GM18502 (cell line): ENCODE measurements at regions not wholly inside any gene's neighbourhood (a gene's known extent, or its start where the extent isn't known, plus 50 kb on each side); places are given as distances from the start of the nearest gene placed in this dataset.
"Not testable (repeated sequence)": the region's sequence is repeated elsewhere in the genome, so short reads cannot be mapped to it uniquely, and the experiment has no call there.

Experiments used
- ATAC-seq: cut with Tn5 transposase; IDR thresholded peaks from one replicate; pipeline ENCODE4 v1.9.1; 2021; ENCODE audit warnings: mild to moderate bottlenecking; ENCODE audit not compliant: unreplicated experiment, poor library complexity

- ATAC-seq, result no peak
Measured at GRCh38 chrX:22520128-22520828, 247.6 kb downstream of the CBLL2 start.

- peak; percentile 99 for ATAC-seq
Measured at GRCh38 chrX:22526339-22526738, 253.6 kb downstream of the CBLL2 start.

- ATAC-seq, result no peak
Measured at GRCh38 chrX:22527302-22527701, 254.6 kb downstream of the CBLL2 start.

- no peak for ATAC-seq
Measured at GRCh38 chrX:22533898-22534297, 261.2 kb downstream of the CBLL2 start.

GRCh38 chrX:22534643-22535042 is 261.9 kb downstream of the CBLL2 start:
- ATAC-seq, result no peak

- ATAC-seq, result no peak
Measured at GRCh38 chrX:22536746-22537304, 264.1 kb downstream of the CBLL2 start.

- no peak for ATAC-seq
Measured at GRCh38 chrX:22538580-22538979, 265.9 kb downstream of the CBLL2 start.

GRCh38 chrX:22541926-22542325 is 269.2 kb downstream of the CBLL2 start:
- ATAC-seq, result no peak

- ATAC-seq, result no peak
Measured at GRCh38 chrX:22542641-22543040, 269.9 kb downstream of the CBLL2 start.

GRCh38 chrX:22559506-22559905 is 286.8 kb downstream of the CBLL2 start:
- no peak for ATAC-seq

GRCh38 chrX:22575161-22575845 is 302.6 kb downstream of the CBLL2 start:
- no peak for ATAC-seq

GRCh38 chrX:22577181-22577580 is 304.5 kb downstream of the CBLL2 start:
- no peak for ATAC-seq

GRCh38 chrX:22585831-22586230 is 313.1 kb downstream of the CBLL2 start:
- no peak for ATAC-seq

- ATAC-seq, result no peak
Measured at GRCh38 chrX:22589845-22590244, 317.1 kb downstream of the CBLL2 start.

GRCh38 chrX:22594766-22595165 is 322.1 kb downstream of the CBLL2 start:
- no peak for ATAC-seq

GRCh38 chrX:22603060-22603459 is 330.3 kb downstream of the CBLL2 start:
- ATAC-seq, result no peak

GRCh38 chrX:22609452-22609851 is 336.7 kb downstream of the CBLL2 start:
- not testable (repeated sequence) for ATAC-seq

- no peak for ATAC-seq
Measured at GRCh38 chrX:22616867-22617266, 344.2 kb downstream of the CBLL2 start.

GRCh38 chrX:22627576-22627975 is 354.9 kb downstream of the CBLL2 start:
- ATAC-seq, result no peak

GRCh38 chrX:22628275-22628674 is 355.6 kb downstream of the CBLL2 start:
- no peak for ATAC-seq

- no peak for ATAC-seq
Measured at GRCh38 chrX:22629105-22629725, 356.5 kb downstream of the CBLL2 start.
